ENCODE measurements at regions not wholly inside any gene's neighbourhood (a gene's known extent, or its start where the extent isn't known, plus 50 kb on each side); places are given as distances from the start of the nearest gene placed in this dataset.

- TF ChIP-seq CTCF (IDR thresholded peaks at IDR 0.05; ENCODE audit: poor library complexity, severe bottlenecking) = no peak
- TF ChIP-seq EP300 (conservative IDR thresholded peaks at IDR 0.05; ENCODE audit: poor library complexity, severe bottlenecking) = no peak
These were observed 501.6 kb downstream of the MID1IP1 start for GRCh38 chrX:39302838-39303237.
